Retinal pigment epithelial cell (primary cell): ENCODE measurements at regions not wholly inside any gene's neighbourhood (a gene's known extent, or its start where the extent isn't known, plus 50 kb on each side); places are given as distances from the start of the nearest gene placed in this dataset.

ENCODE experiments used
- DNase-seq: peaks from one replicate; pipeline ENCODE4 v3.0.0-alpha.2; 2010; ENCODE audit warnings: low read depth
- H3K4me3 ChIP-seq: 2 replicates; pipeline ENCODE4 v1.5.1; 2011; ENCODE audit warnings: mild to moderate bottlenecking, low read length, control low read depth, moderate library complexity
- TF ChIP-seq, protein P1 (sequence below): conservative IDR thresholded peaks from 2 replicates; pipeline ENCODE4 v1.5.1; 2011; ENCODE audit warnings: low read depth, low read length, control low read depth, inconsistent platforms

DNA sequence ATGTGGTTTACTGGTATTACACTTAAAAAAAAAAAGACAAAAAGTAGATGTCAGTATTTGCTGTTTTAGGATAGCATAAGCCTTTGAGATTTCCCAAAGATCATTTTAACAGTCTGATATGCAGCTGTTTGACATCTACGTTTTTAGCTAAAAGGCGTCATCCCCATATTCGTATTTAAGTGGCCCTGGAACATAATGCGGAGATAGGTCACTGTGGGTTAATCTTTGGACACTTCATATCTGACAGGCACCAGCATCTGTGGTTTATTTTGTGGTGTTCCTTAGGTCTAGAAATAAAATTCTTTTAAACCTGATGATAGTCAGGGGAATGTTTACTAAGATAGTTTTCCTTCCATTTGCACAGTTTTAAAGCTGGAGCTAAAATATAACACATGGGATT, 313.7 kb downstream of the SOX4 start:
- TF ChIP-seq, protein P1, sequence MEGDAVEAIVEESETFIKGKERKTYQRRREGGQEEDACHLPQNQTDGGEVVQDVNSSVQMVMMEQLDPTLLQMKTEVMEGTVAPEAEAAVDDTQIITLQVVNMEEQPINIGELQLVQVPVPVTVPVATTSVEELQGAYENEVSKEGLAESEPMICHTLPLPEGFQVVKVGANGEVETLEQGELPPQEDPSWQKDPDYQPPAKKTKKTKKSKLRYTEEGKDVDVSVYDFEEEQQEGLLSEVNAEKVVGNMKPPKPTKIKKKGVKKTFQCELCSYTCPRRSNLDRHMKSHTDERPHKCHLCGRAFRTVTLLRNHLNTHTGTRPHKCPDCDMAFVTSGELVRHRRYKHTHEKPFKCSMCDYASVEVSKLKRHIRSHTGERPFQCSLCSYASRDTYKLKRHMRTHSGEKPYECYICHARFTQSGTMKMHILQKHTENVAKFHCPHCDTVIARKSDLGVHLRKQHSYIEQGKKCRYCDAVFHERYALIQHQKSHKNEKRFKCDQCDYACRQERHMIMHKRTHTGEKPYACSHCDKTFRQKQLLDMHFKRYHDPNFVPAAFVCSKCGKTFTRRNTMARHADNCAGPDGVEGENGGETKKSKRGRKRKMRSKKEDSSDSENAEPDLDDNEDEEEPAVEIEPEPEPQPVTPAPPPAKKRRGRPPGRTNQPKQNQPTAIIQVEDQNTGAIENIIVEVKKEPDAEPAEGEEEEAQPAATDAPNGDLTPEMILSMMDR = no peak
- DNase-seq = no peak

DNA sequence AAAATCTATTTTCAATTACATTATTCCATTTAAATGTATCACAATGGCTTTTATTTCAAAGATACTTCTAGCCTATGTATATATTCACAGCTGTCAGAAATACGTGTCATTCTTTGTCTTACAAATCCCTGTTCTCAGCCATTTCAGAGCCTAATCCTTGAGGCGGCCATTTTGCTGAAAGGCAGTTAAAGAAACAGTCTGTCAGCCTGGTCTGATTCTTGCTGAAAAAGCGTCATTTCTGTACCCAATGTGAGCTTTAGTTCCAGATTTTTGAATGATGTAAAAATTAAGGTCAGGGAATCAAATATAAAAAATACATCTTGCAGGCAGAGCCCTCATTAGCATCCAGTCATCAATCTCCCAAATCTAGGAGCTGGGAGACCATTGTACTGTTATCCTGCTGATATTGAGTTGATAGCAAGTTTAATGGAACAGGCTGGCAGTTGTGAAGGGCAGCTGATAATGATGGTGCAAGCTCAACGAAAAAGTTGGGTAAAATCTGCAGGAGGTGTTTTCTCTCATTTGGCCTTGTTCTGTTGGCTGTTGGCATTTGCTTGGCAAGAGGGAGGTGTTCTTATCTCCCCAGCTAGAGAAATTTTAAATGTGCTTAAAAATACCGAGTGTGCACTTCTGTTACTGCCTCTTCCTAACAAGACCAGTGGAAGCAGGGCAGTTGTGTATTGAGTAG, 314.8 kb downstream of the SOX4 start:
- DNase-seq = no peak
- H3K4me3 ChIP-seq = no peak overlapping the region
- TF ChIP-seq, protein P1 = no peak

More for the DNA sequence above, 313.7 kb downstream of the SOX4 start:
- H3K4me3 ChIP-seq = no peak overlapping the region

DNA sequence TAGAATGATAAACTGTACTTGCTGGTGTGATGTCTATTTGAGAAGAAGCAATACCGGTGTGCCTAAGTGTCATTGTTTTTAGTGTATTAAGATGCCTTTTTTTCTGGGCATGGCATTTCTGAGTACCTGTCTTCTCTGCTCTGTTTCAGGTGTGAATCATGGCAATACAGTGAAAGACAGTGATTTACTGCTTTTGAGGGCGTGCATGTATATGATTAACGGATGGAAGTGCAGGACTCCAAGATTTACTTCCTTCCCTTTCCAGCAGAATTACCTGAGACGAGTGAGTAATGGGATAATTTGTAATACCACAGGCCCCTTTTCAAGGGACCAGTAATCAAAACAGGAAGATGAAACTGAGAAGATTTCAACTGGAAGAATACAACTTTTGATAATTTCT, 315.8 kb downstream of the SOX4 start:
- H3K4me3 ChIP-seq = no peak overlapping the region
- DNase-seq = no peak
- TF ChIP-seq, protein P1 = no peak

DNA sequence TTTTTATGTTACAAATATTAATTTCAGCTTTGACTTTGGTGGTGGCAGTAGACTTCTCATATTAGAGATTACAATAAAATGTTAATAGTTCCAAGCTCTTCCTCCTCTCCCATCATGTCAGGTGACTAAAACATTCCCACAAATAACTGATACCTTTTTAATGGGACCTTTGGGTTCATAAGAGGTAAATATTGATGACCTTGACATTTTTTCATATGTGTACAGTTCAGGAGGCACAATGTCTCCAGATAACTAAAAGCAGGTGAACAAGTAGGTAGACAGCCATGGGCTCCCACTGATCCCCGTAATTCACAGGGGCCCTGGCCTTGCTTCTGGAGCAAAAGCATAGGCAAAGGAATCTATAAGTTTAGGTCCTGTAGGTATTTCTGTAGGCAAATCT, 317.7 kb downstream of the SOX4 start:
- no peak overlapping the region for H3K4me3 ChIP-seq
- TF ChIP-seq, protein P1 = no peak
- DNase-seq = no peak

DNA sequence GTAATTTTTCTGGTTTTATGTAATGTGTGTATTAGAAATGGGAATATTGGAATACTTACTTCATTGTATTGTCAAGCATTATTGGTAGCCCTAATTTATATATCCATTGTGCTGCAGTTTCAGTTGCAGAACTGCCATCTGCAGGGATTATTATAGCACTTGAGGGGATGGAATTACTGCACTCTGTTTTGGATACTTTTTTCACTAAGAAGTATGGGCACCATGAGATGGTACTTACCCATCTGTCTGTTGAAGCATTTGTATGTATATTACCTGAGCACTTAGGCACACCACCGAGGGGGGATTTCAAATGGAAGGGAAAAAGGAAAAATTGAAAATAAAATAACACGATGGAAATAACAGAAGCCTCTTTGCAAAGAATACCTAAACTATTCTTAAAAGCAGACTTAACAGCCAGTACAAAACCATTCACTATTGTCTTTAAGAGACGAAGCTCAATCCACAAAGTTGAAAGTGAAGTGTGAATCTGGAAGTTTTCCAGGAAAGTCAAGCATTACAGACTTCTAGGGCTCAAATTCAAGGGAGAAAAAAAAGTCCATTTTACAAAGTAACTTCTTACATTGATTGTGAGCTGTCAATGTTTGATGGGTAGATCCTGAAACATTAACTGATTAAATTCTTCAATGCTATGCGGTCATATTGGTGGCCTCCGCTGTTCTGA, 318.7 kb downstream of the SOX4 start:
- no peak for DNase-seq
- TF ChIP-seq, protein P1 = no peak

DNA sequence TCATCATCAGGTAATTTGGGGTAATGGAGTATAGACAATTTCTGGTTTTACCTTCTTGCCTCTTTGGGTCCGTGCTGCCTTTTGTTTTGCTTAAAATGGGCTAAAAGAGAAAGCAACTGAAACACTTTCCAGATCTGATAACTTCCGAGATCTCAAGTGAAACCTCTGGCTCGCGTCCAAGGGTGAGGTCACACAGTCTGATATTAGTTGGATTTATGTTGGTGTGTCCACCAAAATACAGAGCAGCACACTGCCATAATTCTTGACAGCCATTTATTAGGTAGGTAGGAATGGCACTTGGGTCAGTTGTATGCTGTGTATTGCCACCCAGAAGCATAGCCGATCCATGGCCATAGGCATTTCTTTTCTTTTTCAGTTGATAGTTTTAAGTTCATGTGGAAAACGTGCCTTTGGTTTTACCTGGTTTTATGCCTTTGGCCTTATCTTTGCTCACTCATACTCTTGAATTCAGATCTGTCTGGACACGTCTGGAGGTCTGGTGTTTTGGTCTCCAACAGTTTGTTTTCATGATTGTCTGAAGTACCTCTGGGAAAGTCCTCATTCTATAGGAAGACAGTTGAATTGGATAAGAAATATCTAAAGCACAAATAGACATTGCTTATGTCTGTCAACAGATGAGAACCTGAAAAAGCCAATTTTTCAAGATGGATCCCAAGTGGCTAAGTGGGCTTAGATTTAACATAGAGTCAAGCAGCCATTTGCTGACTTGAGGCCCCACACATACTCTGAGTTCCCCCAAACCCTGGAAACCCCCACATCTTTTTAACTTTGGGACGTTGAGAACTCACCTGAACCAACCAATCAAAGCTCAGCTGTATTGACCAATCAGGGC, 320.8 kb downstream of the SOX4 start:
- H3K4me3 ChIP-seq = no peak overlapping the region
- TF ChIP-seq, protein P1 = no peak
- DNase-seq = no peak

More for the DNA sequence above, 318.7 kb downstream of the SOX4 start:
- no peak overlapping the region for H3K4me3 ChIP-seq
